SU-DHL-6 (cell line): ENCODE measurements at regions not wholly inside any gene's neighbourhood (a gene's known extent, or its start where the extent isn't known, plus 50 kb on each side); places are given as distances from the start of the nearest gene placed in this dataset.

Experiments
- H2AFZ ChIP-seq: fragments of 200-600 bp; sonication (generic); 2 replicates; pipeline ENCODE4 v1.6.1; 2014; ENCODE audit warnings: low read depth, mild to moderate bottlenecking, moderate library complexity, mixed read lengths, antibody characterized with exemption, low read length; ENCODE audit not compliant: severe bottlenecking
- H3F3A ChIP-seq: fragments of 200-600 bp; shearing (Covaris generic); 2 replicates; pipeline ENCODE4 v1.6.0; 2016; ENCODE audit warnings: antibody characterized with exemption, mild to moderate bottlenecking; ENCODE audit not compliant: insufficient read depth
- H3K27ac ChIP-seq: fragments of 200-600 bp; sonication (generic); 2 replicates; pipeline ENCODE4 v1.5.1; 2016; ENCODE audit warnings: low read depth, mild to moderate bottlenecking, low read length, moderate library complexity, mixed read lengths
- H3K27me3 ChIP-seq: fragments of 200-600 bp; sonication (generic), shearing (Covaris generic); 2 replicates; pipeline ENCODE4 v1.6.0; 2014; ENCODE audit warnings: mild to moderate bottlenecking, low read length
- H3K36me3 ChIP-seq: fragments of 200-600 bp; sonication (generic); 2 replicates; pipeline ENCODE4 v1.6.1; 2014; ENCODE audit warnings: mild to moderate bottlenecking, low read length, mixed read lengths
- H3K4me2 ChIP-seq: fragments of 300-600, 200-600 bp; shearing (Covaris generic), sonication (generic); 2 replicates; pipeline ENCODE4 v1.6.0; 2014; ENCODE audit warnings: low read length, low read depth, mild to moderate bottlenecking; ENCODE audit not compliant: poor library complexity, severe bottlenecking
- H3K4me3 ChIP-seq: fragments of 200-600 bp; sonication (generic); 2 replicates; pipeline ENCODE4 v1.5.1; 2014; ENCODE audit warnings: antibody characterized with exemption, low read length, mild to moderate bottlenecking, mixed read lengths; ENCODE audit not compliant: insufficient read depth, poor library complexity, severe bottlenecking
- H3K79me2 ChIP-seq: fragments of 200-600 bp; sonication (generic); 2 replicates; pipeline ENCODE4 v1.6.1; 2014; ENCODE audit warnings: mild to moderate bottlenecking, low read length, moderate library complexity; ENCODE audit not compliant: insufficient read depth
- H3K9ac ChIP-seq: fragments of 200-600 bp; sonication (generic); 2 replicates; pipeline ENCODE4 v1.7.0; 2014; ENCODE audit warnings: mild to moderate bottlenecking, low read length
- H3K9me2 ChIP-seq: fragments of 200-600 bp; sonication (generic); replicated peaks from 2 replicates; pipeline ENCODE4 v1.6.1; 2014; ENCODE audit warnings: low read length; ENCODE audit not compliant: insufficient read depth
- H3K9me3 ChIP-seq: fragments of 200-600 bp; sonication (generic); 2 replicates; pipeline ENCODE4 v1.6.1; 2014; ENCODE audit warnings: low read length, mixed read lengths; ENCODE audit not compliant: insufficient read depth
- H4K20me1 ChIP-seq: fragments of 200-600 bp; sonication (generic); 2 replicates; pipeline ENCODE4 v1.6.1; 2014; ENCODE audit warnings: low read depth, mild to moderate bottlenecking, antibody characterized with exemption, low read length, moderate library complexity, mixed read lengths
- CTCF ChIP-seq: fragments of 200-600 bp; sonication (generic); IDR thresholded peaks from one replicate; pipeline ENCODE4 v1.5.1; 2017; ENCODE audit warnings: antibody characterized with exemption, mild to moderate bottlenecking, low read length, moderate library complexity; ENCODE audit not compliant: insufficient read depth, poor library complexity, severe bottlenecking
- EZH2phosphoT487 ChIP-seq: fragments of 200-600 bp; sonication (generic), shearing (Covaris generic); conservative IDR thresholded peaks from 2 replicates; pipeline ENCODE4 v1.6.1; 2018; ENCODE audit warnings: mild to moderate bottlenecking, antibody characterized with exemption, low read length, moderate library complexity, mixed read lengths

GRCh38 chr2:7109533-7109885 is 192.3 kb downstream of the RNF144A start:
- Histone ChIP-seq H4K20me1 (no peaks in the 10 kb centered on the region), H3K4me2 (no peak overlapping the region), H3K9ac (no peak overlapping the region), H3K9me2 (no peaks in the 10 kb centered on the region), H3K9me3 (no peaks in the 10 kb centered on the region), H2AFZ (no peak overlapping the region), H3K4me3 (no peak overlapping the region), H3K79me2 (no peaks in the 10 kb centered on the region), H3K27me3 (no peaks in the 10 kb centered on the region), H3K36me3 (no peaks in the 10 kb centered on the region), H3F3A (no peaks in the 10 kb centered on the region), H3K27ac (no peak overlapping the region)
- no peak for TF ChIP-seq CTCF
- TF ChIP-seq EZH2phosphoT487 = no peak

- no peaks in the 10 kb centered on the region for H3F3A ChIP-seq
- H3K36me3 ChIP-seq = no peaks in the 10 kb centered on the region
- H3K79me2 ChIP-seq = no peaks in the 10 kb centered on the region
- no peak overlapping the region for H3K4me2 ChIP-seq
- no peak overlapping the region for H3K4me3 ChIP-seq
- TF ChIP-seq EZH2phosphoT487 = no peak
- peak; percentile 16 for TF ChIP-seq CTCF
- H3K27me3 ChIP-seq = no peaks in the 10 kb centered on the region
- no peaks in the 10 kb centered on the region for H3K9me2 ChIP-seq
- H3K9me3 ChIP-seq = no peaks in the 10 kb centered on the region
- no peaks in the 10 kb centered on the region for H4K20me1 ChIP-seq
- H3K27ac ChIP-seq = no peak overlapping the region
- H2AFZ ChIP-seq = no peak overlapping the region
- no peak overlapping the region for H3K9ac ChIP-seq
Measured at GRCh38 chr2:7111626-7112025, 194.4 kb downstream of the RNF144A start.

- no peaks in the 10 kb centered on the region; the same call in 1 of the 2 replicates for H3K27me3 ChIP-seq
- H2AFZ ChIP-seq = no peak overlapping the region
- H3K9me2 ChIP-seq = no peaks in the 10 kb centered on the region
- no peaks in the 10 kb centered on the region for H3K36me3 ChIP-seq
- no peaks in the 10 kb centered on the region for H3K9me3 ChIP-seq
- no peak overlapping the region for H3K4me2 ChIP-seq
- TF ChIP-seq EZH2phosphoT487 (no peak), CTCF (no peak)
- no peak overlapping the region for H3K4me3 ChIP-seq
- H4K20me1 ChIP-seq = no peaks in the 10 kb centered on the region
- no peak overlapping the region for H3K9ac ChIP-seq
- no peak overlapping the region for H3K27ac ChIP-seq
- H3K79me2 ChIP-seq = no peaks in the 10 kb centered on the region
- no peaks in the 10 kb centered on the region for H3F3A ChIP-seq
Measured at GRCh38 chr2:7115364-7115763, 198.2 kb downstream of the RNF144A start.

GRCh38 chr2:7115906-7116305 is 198.7 kb downstream of the RNF144A start:
- Histone ChIP-seq H3K9ac (no peak overlapping the region), H4K20me1 (no peaks in the 10 kb centered on the region), H3K4me2 (no peak overlapping the region), H2AFZ (no peak overlapping the region), H3K9me3 (no peaks in the 10 kb centered on the region), H3K4me3 (no peak overlapping the region), H3K79me2 (no peaks in the 10 kb centered on the region), H3K9me2 (no peaks in the 10 kb centered on the region), H3K27me3 (no peaks in the 10 kb centered on the region; the same call in 1 of the 2 replicates), H3K36me3 (no peaks in the 10 kb centered on the region), H3K27ac (no peak overlapping the region), H3F3A (no peaks in the 10 kb centered on the region)
- TF ChIP-seq EZH2phosphoT487 (no peak), CTCF (no peak)
